ENCODE measurements at regions not wholly inside any gene's neighbourhood (a gene's known extent, or its start where the extent isn't known, plus 50 kb on each side); places are given as distances from the start of the nearest gene placed in this dataset.

DNA sequence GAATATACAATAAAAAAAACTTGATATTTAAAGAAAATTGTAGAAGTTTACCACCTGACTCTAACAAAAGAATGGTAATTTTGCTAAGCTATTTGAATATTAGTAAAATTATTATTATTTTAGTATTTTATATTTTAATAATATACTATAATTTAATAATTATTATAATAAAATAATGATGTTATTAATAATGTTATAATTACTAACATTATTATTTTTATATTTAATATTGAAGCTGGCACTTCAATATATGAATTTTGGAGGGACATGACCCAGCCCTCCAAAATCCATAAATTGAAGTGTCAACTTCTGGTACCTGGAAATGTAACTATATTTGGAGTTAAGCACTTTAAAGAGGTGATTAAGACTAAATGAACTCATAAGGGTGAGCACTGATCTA is 486.1 kb upstream of the CDH9 start:
- Mint-ChIP-seq H3K9me3 (peaks cover 1% of the 10 kb centered on the region), H3K27ac (no peak overlapping the region), H3K4me3 (no peak overlapping the region), H3K4me1 (no peaks in the 10 kb centered on the region), H3K36me3 (no peaks in the 10 kb centered on the region), H3K27me3 (no peaks in the 10 kb centered on the region)
- DNase-seq, result no peak

DNA sequence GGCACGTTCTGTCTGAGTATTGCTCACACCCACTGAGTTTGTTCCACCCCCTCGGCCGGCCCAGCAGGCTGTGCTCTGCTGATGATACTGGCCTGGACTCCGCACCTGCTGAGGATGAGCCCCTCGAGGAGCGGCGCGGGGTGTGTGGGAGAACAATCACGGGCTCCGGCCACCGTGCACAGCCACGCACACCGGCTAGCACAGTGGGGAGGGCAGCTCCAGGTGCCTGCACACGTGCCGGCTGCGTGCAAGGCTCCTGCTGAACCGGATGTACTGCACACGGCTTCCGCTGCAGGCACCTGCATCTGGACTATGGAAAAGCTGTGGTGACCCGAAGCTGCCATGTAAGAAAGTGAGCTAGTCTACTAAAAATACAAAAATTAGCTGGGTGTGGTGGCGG is 485.2 kb upstream of the CDH9 start:
- H3K27me3 Mint-ChIP-seq, result no peaks in the 10 kb centered on the region
- no peak overlapping the region for H3K27ac Mint-ChIP-seq
- H3K36me3 Mint-ChIP-seq, result no peaks in the 10 kb centered on the region
- peaks cover 4% of the 10 kb centered on the region for H3K9me3 Mint-ChIP-seq
- H3K4me3 Mint-ChIP-seq, result no peak overlapping the region
- DNase-seq, result no peak
- H3K4me1 Mint-ChIP-seq, result no peaks in the 10 kb centered on the region

DNA sequence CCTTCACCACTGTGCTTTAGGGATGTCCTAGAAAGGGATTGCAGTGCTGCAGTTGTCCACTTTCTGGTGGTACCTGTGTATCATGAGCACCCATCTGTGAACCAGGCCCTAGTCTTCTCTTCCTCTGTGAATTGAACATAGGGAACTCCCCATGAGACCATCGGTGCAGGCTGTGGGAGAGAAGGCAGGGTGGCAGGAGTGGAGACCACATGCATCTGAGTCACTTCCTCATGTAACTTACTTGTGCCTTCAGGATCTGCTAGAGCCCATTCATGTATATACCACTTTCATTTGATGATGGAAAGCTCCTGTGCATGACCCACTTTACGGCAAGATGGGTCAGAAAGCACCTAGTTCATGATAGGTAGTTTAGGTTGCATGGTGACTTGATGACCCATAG is 478.1 kb upstream of the CDH9 start:
- DNase-seq, result no peak
- Mint-ChIP-seq H3K9me3 (peaks cover 7% of the 10 kb centered on the region), H3K4me3 (no peak overlapping the region), H3K4me1 (no peaks in the 10 kb centered on the region), H3K36me3 (no peaks in the 10 kb centered on the region), H3K27me3 (no peaks in the 10 kb centered on the region), H3K27ac (no peak overlapping the region)

DNA sequence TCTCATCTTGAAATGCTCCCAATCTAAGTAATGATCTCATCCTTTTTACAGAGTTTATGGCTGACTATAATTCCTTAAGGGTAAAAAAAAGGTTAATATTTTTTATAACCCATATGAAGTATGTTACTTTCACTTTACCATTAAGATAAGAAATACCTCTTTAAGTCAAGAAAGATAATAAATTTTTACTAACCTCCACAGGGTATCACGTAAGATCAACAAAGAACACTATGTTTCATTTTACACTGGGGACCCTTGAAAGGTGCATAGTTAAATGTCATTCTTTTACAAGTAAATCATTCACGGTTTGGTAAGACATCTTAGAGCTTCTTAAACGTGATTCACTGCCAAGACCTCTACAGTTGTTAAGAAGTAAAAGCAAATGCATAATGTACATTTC is 472.7 kb upstream of the CDH9 start:
- Mint-ChIP-seq H3K27ac (no peak overlapping the region), H3K4me3 (no peak overlapping the region), H3K9me3 (peaks cover 7% of the 10 kb centered on the region), H3K27me3 (no peaks in the 10 kb centered on the region), H3K36me3 (no peaks in the 10 kb centered on the region), H3K4me1 (no peaks in the 10 kb centered on the region)
- DNase-seq, result no peak

DNA sequence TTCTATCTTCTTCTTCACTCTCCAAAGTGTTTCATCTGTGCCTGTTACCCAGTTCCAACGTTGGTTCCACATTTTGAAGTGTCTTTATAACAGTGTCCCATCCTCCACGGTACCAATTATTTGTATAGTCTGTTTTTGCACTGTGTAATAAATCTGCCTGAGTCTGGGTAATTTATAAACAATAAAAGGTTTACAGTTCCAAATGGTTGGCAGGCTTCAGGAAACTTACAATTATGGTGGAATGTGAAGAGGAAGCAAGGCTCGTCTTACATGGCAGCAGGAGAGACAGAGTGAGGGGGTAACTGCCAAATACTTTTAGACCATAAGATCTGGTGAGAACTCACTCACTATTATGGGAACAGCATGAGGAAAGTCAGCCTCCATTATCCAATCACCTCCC is 465.4 kb upstream of the CDH9 start:
- Mint-ChIP-seq H3K27me3 (no peaks in the 10 kb centered on the region), H3K9me3 (peaks cover 6% of the 10 kb centered on the region), H3K4me3 (no peak overlapping the region), H3K36me3 (no peaks in the 10 kb centered on the region), H3K4me1 (no peaks in the 10 kb centered on the region), H3K27ac (no peak overlapping the region)
- no peak for DNase-seq

DNA sequence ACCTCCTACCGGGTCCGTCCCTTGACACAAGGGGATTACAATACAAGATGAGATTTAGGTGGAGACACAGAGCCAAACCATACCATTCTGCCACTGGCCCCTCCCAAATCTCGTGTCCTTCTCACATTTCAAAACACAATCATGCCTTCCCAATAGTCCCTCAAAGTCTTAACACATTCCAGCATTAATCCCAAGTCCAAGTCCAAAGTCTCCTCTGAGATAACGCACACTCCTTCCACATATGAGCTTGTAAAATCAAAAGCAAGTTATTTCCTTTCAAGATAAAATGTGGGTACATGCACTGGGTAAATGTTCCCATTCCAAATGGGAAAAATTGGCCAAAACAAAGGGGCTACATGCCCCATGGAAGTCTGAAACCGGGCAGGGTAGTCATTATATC is 463.9 kb upstream of the CDH9 start:
- Mint-ChIP-seq H3K36me3 (no peaks in the 10 kb centered on the region), H3K4me1 (no peaks in the 10 kb centered on the region), H3K27me3 (no peaks in the 10 kb centered on the region), H3K9me3 (peaks cover 6% of the 10 kb centered on the region), H3K27ac (no peak overlapping the region), H3K4me3 (no peak overlapping the region)
- no peak for DNase-seq

DNA sequence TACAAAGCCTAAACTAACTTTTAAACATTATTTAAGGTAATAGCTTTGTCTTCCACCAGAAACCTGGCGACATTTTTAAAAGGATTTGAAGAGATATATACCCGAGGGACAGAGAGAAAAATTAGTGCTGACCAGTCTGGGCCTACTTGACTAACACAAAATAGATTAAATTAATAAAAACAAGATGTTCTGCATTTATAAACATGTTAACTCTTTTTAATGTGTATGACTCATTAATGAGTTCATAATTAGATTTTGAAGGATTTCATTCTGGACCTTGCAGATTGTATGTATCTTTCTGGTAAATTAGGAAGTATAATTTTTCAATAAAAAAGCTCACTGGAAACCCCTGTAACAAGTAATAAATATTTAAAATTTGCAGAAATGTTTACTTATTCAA is 459.1 kb upstream of the CDH9 start:
- H3K27me3 Mint-ChIP-seq, result no peaks in the 10 kb centered on the region
- peaks cover 9% of the 10 kb centered on the region for H3K9me3 Mint-ChIP-seq
- H3K27ac Mint-ChIP-seq, result no peak overlapping the region
- DNase-seq, result no peak
- no peak overlapping the region for H3K4me3 Mint-ChIP-seq
- H3K36me3 Mint-ChIP-seq, result no peaks in the 10 kb centered on the region
- no peaks in the 10 kb centered on the region for H3K4me1 Mint-ChIP-seq

DNA sequence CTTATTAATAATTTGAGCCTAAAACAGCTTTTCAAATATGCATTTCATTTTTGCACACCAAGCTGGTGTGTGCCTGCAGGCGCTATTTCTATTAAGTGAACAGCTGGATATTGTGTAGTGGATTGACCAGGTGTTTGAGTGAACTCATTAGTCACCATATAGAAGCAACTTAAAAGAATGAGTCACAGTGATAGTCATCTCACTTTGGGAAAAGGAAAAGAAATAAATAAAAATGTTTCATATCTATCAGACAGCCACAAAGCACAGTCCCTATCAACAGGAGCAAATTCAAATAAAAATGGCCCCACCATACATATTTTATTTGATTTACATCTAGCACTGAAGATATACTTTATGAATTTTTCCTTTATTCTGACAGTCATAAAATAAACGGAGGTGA is 456.5 kb upstream of the CDH9 start:
- Mint-ChIP-seq H3K4me1 (no peaks in the 10 kb centered on the region), H3K4me3 (no peak overlapping the region), H3K27ac (no peak overlapping the region), H3K36me3 (no peaks in the 10 kb centered on the region), H3K9me3 (peaks cover 12% of the 10 kb centered on the region), H3K27me3 (no peaks in the 10 kb centered on the region)
- no peak for DNase-seq

DNA sequence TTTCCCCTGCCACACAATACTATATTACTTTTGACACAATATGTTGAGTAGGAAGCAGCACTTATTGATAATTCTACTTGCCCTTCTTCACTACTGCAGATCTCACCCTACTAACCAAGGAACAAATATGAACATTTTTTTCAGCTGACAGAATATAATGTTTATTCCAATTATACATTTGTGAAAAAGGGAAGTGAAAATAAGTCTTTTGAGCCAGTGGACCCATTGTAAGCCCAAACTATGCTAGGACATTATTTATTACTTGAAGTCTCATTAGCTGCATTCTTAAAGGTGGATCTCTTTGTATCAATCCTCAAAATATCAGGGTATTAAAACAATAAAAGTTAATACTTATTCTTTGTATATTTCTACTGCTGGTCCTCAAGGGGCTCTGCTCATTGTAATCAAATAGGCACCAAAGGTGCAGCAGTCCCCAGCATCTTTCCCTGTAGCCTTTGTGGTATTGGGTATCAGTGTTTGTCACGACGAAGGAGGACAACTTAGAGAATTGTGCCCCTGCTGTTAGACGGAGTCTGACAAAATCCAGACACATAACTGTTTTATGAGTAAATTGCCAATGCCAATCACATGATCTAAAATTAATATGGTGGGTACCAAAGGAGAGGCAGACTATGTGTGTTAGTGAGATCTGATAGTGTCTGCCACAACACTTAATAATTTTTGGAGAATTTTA is 453.5 kb upstream of the CDH9 start:
- Mint-ChIP-seq H3K27ac (no peak overlapping the region), H3K27me3 (no peaks in the 10 kb centered on the region), H3K36me3 (no peaks in the 10 kb centered on the region), H3K4me1 (no peaks in the 10 kb centered on the region), H3K4me3 (no peak overlapping the region), H3K9me3 (peaks cover 13% of the 10 kb centered on the region)
- no peak for DNase-seq

DNA sequence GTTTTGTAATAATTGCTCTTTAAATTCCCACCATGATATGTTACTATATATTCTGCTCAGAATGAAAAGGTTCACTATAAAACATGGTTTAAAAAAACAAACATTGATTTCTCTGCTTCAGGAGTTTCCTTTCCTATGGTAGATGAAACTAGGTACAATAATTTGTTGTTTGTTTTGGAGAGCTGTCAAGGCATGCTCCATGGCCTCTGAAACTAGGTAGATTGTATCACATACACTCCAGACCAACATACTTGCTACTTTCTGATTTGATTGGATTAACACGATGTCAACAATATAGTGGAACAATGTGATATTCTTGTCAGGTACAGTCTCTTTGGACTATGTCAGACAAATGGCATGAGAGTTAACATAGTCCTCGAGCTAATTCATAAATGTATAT is 452.7 kb upstream of the CDH9 start:
- no peaks in the 10 kb centered on the region for H3K27me3 Mint-ChIP-seq
- H3K9me3 Mint-ChIP-seq, result peaks cover 13% of the 10 kb centered on the region
- no peaks in the 10 kb centered on the region for H3K36me3 Mint-ChIP-seq
- H3K4me3 Mint-ChIP-seq, result no peak overlapping the region
- DNase-seq, result no peak
- no peak overlapping the region for H3K27ac Mint-ChIP-seq
- no peaks in the 10 kb centered on the region for H3K4me1 Mint-ChIP-seq

DNA sequence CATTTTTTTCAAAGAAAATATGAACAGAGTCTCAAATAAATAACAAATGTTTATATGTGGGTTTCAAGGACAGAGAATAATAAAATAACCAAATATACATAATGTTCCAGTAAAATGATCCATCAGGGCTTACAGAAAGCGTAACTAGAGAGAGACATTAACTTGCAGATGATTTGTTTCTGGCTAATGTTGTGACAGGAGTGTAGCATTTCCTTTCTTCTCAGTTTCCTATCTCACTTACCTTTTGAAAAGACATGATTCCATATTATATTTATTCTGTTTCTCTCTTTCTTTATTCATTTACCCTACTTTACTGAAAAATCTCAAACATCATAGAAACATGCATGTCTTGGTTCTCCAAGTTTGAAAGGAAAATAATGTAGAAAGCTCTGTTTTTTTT is 451.3 kb upstream of the CDH9 start:
- Mint-ChIP-seq H3K36me3 (no peaks in the 10 kb centered on the region), H3K4me1 (no peaks in the 10 kb centered on the region), H3K9me3 (peaks cover 13% of the 10 kb centered on the region), H3K27me3 (no peaks in the 10 kb centered on the region), H3K27ac (no peak overlapping the region), H3K4me3 (no peak overlapping the region)
- no peak for DNase-seq

DNA sequence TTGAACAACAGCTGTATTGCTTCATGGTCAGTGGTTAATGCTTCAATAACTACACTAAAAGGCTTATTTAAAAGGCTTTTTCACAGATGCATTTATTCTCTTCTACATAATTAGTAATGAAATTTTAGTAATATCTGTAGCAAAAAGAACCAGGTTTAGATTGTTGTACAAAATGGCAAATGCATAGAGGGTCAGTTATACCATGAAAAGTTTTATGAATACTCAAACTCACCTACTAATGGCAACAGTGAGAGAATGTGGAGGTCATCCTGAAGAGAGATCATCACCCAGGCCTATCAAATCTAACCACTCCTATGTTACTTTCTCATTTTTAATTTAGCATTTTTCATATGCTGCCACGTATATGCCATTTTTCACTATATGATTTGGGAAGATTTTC is 444.3 kb upstream of the CDH9 start:
- Mint-ChIP-seq H3K27me3 (no peaks in the 10 kb centered on the region), H3K4me1 (no peaks in the 10 kb centered on the region), H3K9me3 (peaks cover 8% of the 10 kb centered on the region), H3K36me3 (no peaks in the 10 kb centered on the region), H3K27ac (no peak overlapping the region), H3K4me3 (no peak overlapping the region)
- no peak for DNase-seq

DNA sequence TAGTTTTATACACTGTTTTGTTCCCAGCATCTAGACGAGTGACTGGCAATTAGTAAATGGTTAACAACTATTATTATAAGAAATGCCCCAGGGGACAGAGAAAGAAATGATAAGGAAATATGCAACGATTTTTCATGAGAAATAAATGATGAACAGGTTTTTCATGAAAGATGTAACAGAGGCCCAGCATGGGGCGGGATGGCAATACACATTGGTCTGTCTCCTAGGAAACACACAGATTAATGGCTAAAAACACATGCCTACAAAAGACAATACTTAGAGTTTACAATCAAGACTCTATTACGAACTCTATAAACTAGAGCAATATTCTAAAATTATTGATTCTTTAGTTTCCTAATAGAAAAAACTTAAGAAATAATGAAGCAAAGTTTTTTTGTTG is 441.5 kb upstream of the CDH9 start:
- no peak for DNase-seq
- H3K36me3 Mint-ChIP-seq, result no peaks in the 10 kb centered on the region
- no peaks in the 10 kb centered on the region for H3K27me3 Mint-ChIP-seq
- H3K27ac Mint-ChIP-seq, result no peak overlapping the region
- no peak overlapping the region for H3K4me3 Mint-ChIP-seq
- H3K9me3 Mint-ChIP-seq, result peaks cover 8% of the 10 kb centered on the region
- no peaks in the 10 kb centered on the region for H3K4me1 Mint-ChIP-seq

DNA sequence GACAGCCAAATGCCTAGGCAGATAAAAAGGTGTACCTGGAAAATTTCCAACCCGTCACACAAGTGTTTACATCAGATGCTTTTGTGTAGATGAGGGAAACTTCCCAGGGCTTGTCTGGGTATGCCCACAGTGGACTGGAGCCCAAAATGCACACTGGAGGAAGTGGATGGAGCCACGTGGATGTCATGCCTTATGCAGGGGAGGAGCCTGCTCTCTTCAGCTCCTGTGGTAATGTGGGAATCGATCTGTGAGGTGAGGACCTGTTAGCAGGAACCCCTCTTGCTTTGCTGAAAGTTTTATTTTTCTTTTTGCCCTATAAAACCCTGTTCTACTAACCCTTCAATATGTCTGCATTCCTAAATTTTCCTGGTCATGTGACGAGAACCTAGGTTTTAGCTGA is 439.2 kb upstream of the CDH9 start:
- Mint-ChIP-seq H3K36me3 (no peaks in the 10 kb centered on the region), H3K4me1 (no peaks in the 10 kb centered on the region), H3K4me3 (no peak overlapping the region), H3K27me3 (no peaks in the 10 kb centered on the region), H3K9me3 (peaks cover 8% of the 10 kb centered on the region), H3K27ac (no peak overlapping the region)
- no peak for DNase-seq

DNA sequence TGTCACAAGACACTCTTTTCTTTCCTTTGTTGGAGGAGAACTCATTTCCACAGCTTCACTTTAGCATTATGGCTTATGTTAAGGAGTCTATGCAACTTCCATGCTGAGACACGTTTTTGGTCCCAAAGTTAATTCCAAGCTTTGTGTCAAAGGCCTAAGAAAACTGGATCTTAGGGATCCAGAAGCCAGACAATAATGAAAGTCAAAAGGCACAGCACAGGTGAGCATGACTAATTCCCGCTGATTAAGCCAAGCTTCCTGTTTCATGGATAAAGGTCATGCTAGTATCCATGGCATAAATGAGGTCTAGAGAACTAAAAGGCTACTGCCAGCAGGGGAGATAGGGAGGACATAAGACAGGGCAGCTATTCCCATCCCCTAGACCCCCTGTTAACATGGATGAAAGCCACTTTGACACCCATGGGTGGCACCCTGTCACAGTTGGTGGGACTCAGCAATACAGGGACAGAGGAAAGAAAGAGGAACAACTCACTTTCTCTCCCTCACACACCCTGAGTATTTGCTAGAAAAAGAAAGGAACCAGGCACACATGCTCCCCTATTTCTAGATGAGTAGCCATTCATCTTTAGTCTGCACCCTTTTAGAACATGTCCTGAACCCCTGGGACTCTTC is 438.1 kb upstream of the CDH9 start:
- H3K27ac Mint-ChIP-seq, result no peak overlapping the region
- H3K4me3 Mint-ChIP-seq, result no peak overlapping the region
- H3K36me3 Mint-ChIP-seq, result no peaks in the 10 kb centered on the region

DNA sequence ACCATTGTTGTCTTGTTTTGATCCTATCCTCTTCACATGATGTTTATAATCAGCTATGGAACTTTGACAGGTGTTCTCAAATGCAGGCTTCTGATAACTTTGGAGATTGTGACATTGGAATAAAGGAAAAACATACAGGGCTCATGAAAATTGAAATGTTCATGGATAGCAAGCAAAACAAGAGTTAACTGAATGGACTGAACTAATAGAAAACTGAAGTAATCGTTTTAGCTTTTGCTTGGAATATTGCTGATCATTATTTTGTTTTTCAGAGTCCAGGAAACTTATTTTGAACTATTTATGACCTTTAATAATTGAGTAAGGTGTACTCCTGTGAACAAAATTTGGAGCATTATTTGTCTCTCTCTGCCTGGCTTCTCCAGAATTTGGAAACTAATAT is 436.7 kb upstream of the CDH9 start:
- H3K36me3 Mint-ChIP-seq, result no peaks in the 10 kb centered on the region
- peaks cover 6% of the 10 kb centered on the region for H3K9me3 Mint-ChIP-seq
- no peak overlapping the region for H3K4me3 Mint-ChIP-seq
- H3K27me3 Mint-ChIP-seq, result no peaks in the 10 kb centered on the region
- H3K27ac Mint-ChIP-seq, result no peak overlapping the region
- no peaks in the 10 kb centered on the region for H3K4me1 Mint-ChIP-seq
- no peak for DNase-seq

More for the DNA sequence above, 438.1 kb upstream of the CDH9 start:
- Mint-ChIP-seq H3K4me1 (no peaks in the 10 kb centered on the region), H3K9me3 (peaks cover 8% of the 10 kb centered on the region), H3K27me3 (no peaks in the 10 kb centered on the region)
- no peak for DNase-seq
